HG02610 (cell line): ENCODE measurements at regions not wholly inside any gene's neighbourhood (a gene's known extent, or its start where the extent isn't known, plus 50 kb on each side); places are given as distances from the start of the nearest gene placed in this dataset.

ENCODE experiments used
- ATAC-seq: cut with Tn5 transposase; IDR thresholded peaks from one replicate; pipeline ENCODE4 v1.9.1; 2021; ENCODE audit warnings: mild to moderate bottlenecking, moderate library complexity; ENCODE audit not compliant: unreplicated experiment

DNA sequence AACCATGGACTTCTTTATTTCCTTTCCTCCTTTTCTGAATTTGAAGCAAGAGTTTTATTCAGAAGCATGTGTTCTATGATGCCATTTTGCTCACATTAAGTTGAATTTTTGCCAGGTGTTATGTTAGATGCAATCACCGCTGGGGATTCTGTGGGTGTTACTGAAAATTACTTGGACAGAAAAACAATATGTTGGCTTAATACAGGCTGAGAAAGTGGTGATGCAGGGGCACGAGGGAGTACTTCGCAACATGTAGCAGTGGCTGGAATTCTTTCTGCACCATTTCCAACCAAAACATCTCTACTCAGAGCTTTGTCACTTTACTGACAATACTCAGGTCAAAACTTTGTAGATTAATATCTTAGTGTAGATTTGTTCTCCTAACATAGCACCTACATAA is 109.2 kb upstream of the PCDH18 start:
- ATAC-seq = no peak

DNA sequence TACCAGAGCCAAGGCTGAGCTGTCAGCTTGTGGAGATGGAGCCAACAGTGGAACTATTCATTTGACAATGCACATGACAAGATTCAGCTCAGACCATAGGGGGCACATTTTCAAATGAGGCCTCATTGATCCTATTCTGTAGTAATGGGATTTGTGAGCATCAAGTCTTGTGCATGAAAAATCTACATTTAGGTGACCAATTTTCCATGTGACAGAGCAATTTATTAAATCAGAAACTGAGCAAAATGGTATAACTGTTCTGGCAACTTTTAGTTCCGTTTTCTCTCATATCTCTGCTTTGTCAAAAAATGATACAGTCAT is 108.5 kb upstream of the PCDH18 start:
- no peak for ATAC-seq

DNA sequence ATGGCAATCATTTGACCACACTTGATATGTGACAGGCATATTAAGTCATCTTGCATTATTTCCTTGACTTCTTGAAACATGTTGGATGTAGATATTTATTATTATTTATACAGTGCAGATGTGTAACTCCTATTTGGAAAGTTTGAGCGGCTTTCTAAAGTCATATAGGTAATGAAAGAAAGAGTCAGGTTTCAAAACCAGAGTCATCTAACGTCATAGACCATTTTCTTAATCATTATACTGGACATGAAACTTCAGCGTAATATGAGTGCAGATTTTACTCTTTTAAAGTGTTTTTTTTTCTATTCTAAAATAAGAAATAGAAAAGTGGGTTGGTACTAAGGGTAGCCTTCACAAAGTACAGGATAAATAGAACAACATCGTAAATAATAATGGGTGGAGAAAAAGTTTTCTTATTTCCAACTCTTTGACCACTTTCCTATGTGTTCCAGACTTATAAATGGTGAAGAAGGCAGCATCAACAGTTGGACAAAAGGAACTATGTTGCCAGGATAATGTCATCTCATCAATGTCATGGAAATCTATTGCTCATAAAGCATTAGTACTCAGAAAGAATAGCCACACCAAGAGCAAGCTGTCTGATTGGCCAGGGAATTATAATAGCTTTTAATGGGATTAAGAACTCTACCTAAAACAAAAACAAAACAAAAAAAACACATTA is 108.0 kb upstream of the PCDH18 start:
- peak; percentile 53 for ATAC-seq

DNA sequence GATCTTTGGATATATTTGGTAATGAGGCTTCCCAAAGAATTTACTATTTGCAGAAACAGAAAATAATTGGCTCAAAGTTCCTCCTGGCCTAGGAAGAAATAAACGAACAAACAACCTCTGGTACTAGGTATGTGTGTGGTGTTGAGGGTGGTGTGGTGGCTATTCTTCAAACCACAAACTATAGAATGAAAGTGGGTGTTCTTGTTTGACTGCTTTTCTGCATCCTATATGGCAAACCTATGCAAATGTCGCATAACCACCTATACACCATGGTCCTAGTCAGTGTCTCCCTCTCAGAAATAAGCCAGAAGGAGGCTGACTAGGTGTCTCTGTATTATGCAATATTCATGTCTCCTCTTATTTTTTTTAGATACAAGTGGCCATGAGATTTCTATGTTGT is 106.6 kb upstream of the PCDH18 start:
- no peak for ATAC-seq

DNA sequence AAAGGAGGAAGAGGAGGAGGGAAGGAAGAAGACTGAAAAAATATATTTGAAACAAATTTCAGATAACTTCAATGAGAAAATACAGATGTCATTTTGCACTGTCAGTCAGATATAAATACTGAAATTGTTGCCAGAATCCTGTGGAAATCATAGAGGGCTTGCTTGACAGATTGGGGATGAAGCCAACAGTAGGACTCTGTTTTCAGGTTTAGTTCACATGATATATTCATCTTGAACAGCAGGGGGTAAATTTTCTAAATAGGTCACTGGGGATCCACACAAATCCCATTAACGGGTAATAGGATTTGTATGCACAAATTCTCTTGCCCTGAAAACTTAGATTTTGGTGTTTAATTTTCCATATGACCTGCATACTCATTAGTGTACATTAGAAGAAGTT is 103.3 kb upstream of the PCDH18 start:
- ATAC-seq = no peak

DNA sequence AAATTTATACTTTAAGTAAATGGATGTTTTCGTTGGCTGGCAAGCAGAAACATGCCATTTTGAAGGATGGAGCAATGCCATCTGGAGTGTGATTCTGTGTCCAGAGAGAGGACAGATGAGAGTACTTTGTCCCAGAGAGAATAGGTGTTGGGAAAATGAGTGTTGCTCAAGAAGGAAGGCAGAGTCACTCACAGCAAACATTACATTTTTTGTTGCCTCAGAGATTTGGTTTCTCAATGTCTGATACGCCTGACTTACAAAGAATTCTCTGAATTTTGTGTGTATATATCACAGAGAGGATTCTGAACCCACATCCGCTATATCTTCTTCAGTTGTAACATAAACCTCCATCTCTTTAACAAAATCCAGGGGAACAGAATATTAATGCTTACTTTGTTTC is 102.8 kb upstream of the PCDH18 start:
- no peak for ATAC-seq

DNA sequence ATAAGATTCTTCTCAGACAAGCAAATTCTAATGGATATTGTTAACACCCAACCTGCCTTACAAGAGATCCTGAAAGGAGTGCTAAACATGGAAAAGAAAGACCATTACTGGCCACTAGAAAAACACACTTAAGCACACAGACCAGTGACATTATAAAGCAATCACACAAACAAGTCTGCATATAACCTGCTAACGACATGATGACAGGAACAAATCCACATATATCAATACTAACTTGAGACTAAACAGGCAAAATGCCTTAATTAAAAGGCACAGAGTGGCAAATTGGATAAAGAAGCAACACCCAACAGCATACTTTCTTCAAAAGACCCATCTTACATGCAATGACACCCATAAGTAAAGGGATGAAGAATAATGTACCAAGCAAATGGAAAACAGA is 100.5 kb upstream of the PCDH18 start:
- ATAC-seq = no peak

DNA sequence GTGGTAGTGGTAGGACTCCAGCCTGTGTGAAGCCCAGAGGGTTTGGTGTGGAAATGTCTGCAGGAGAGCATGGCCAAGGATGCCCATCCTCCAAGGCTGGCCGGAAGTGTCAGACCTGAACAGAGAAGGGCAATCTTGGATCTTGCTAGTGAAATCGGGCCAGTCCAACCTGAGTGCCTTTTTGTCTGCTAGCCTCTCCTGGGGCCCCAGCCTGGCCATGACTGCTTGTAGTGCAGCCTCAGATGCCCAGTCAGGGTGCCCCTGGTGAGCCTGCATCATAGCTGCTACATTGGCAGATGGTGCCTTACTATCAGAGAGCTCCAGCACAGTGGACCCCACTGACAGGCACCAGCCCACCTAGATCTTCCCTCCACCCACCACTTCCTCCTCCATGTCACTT is 99.3 kb upstream of the PCDH18 start:
- no peak for ATAC-seq

DNA sequence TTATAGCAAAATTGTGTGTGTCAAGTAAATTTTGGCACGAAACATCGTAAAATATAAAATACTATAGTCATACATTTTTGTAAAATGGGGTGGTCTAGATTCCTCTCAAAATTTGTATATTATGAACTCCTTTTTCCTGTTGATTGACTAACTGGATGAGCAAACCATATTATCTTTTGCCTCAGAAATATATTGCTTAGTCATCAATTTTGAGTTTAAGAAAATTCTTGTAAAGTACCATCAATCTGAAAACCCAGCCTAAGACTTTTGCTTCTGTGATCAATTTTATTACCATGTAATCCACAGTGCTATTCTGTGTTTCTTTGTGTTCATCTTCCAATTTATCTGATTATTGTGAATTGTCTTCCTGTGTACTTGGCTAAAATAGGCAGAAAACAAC is 98.0 kb upstream of the PCDH18 start:
- ATAC-seq = no peak

DNA sequence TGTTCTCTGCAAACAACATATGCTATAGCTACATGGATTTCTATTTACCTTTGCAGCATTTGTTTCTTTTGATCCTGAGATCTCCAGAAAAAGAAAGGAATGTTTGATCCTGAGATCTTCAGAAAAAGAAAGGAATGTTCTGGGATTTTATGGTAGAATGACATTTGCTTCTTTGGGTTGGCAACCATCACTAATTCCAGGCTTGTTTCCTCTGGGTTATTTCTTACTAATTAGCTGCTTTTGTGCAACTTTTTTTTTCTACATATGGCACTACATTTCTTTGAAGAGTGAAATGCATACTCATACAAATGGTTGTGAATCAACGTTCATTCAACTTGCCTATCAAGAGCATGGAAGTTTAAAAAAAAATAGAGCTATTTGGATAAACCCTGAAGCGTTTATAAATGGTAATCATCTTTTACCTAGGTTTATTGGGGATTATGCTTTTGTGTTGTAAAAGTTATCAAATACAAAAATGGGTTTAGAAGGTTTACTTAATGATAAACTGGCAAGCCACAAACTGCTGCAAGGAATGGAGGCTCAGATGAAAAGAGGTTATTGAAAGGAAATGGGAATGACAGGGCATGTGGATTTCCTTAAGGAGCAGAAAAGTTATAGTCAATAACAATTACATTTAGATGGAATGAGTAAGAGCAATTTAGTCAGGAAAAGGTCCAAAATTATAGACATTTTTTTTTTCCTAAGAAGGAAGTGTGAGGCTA is 95.6 kb upstream of the PCDH18 start:
- ATAC-seq = no peak

DNA sequence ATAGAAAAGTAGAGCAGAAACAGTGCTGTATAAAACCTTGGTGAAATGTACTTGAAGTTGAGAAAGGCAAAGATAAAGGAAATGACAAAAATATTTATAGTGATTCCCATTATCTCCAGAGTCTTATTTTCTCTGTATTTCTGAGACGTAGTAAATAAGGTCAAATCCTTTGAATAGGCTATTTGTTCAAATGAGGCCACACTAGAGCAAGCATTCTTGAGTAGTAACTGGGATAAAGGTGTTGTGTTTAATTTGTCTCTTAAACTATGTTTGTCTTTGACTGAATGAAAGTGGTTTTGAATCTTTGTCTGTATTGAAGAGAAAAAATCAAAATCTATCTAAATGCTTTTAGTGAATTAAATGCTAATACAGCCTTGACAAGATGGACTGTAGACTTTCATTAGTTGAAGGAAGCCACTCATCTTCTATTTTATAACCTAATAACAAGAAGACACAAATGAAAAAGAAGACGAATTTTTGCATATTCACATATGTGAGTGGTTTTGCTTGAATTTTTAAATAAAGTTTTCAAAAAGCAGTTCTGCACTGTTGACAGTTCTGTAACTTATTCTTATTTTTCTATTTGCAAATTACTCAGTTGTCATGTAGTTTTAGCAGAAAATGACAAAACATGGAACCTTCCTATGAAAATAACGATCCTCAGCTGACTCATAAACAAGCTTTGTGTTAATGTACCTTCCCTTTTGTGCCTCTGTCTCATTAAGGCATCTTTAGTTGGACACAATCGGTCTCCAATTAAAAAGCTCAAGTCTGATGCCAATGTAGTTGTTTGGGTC is 94.8 kb upstream of the PCDH18 start:
- no peak for ATAC-seq

DNA sequence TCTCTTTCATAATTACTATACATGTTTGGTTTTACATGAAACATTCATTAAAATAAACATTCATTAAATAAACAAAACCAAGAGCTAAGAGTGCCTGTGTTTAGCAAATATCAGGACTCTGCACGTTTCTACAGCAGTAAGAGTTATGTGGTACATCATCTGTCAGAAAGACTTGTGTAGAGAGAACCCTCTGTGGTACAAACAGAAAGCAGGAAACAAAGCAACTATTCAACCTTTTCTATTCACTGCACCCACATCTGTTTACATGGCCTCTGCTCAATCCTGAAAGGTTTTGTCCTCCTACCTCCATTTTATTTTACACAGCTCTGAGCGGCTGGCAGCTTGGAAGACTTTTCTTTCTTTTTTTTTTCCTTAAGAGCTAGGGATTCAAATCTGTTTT is 90.7 kb upstream of the PCDH18 start:
- ATAC-seq = no peak

DNA sequence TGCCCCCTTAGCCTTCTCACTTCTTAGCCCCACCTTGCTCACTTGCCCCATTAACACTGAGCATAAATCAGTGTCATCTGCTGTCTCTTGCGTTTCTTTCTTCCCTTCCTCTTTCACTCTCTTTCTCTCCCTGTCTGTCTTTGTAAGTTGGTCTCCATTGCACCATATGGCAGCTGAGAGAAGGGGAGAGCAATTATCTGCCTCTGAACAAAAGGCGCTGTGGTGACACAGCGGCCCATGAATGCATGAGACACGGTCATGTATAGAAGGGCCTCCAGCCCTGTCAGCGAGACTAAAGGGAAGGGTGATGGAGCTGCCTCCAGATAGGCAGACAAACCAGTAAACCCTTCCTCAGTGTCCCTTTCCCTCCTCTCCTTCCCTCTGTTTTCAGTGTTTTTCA is 88.8 kb upstream of the PCDH18 start:
- no peak for ATAC-seq

DNA sequence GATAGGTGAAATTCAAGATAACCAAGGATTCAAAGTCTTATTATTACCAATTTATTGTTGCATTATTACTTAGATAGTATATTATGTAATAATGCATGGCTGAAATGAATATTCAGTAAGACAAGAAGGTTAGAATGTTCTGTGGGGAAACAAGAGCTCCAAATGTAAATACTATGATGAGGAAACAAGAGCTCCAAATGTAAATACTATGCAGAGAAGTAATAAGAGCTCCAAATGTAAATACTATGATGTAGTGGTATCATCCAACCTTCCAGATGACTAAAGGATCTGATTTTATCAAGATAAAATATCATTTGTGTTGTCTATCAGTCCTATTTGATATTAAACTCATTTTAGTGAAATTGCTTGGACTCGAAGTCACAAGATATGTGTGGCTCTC is 82.2 kb upstream of the PCDH18 start:
- ATAC-seq = no peak

DNA sequence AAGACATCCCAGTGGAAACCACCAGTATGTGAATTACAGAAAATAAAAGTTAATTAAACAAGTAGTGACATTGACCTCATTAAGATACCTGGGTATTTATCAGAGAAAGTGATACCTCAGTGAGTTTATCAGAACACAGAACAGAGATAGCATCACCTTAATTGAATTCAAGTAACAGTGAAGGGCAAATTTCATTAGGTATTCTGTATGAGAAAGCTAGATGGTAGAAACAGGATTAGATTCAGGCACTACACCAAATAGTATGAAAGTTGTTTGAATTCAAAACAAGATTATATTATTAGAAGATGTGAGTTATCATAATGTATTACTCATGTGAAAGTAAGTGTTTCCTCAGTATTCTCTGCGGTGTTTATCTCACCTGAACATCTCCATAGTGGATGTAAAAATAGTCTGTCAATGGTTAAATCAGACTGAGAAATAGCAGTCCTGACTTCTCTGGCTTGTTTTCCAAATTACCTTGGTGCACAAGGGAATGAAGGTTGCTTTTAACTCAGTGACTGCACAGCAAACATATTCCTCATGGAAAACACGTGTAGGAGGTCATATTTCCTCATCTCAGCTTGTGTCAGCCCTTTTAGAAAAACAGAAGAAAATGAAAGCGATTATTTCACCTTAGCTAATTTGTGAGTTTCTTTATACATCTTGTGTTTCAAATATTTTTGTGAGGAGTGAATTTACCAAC is 79.9 kb upstream of the PCDH18 start:
- ATAC-seq = no peak

DNA sequence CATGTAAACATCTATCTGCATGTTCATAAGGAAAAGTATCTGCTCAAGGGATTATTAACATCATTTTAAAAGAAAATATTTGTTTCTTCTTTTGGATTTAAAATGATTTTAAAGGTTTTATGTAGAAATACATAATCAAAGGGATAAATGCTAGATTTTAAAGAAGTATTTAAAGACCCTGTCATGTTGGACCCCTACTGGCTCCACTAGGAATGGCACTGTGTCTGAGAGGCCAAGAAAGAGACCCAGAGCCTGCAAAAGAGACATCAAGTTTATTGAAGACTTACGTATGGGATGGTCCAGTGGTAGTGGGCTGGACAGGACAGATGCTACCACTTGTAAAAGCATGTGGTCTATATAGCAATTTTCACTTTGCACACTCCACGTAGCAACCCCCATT is 78.7 kb upstream of the PCDH18 start:
- no peak for ATAC-seq

DNA sequence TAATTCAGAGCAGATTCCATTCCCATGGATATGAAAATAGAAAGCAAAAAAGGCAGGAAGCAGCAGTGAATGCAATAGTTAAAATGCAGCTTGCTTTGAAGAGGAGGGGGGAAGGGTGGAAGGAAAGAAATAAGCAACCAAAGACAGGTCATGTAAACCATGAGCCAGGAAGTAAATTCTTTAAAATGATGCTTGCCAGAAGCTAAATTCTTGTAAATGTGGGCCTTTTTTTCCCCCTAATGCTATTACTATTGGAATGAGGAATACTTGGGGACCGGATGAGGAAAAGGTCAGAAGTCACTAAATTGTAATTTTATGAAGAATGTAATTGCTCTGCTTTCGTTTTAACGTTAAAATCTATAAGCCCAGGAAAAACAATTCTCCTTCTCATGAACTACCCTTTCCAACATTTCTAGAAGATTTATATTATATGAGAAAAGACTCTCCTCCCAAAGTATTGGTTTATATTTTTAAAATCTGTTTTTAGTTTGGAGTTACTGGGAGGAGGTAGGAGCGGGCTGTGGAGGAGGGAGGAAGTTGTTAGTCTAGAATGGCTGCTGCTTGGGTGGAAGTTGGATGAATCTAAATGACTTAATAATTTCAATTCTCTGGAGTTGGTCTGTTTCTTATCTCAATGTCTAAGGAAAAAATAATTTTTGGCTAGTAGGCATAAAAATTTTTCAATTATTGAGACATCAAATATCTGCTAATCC is 77.6 kb upstream of the PCDH18 start:
- no peak for ATAC-seq

DNA sequence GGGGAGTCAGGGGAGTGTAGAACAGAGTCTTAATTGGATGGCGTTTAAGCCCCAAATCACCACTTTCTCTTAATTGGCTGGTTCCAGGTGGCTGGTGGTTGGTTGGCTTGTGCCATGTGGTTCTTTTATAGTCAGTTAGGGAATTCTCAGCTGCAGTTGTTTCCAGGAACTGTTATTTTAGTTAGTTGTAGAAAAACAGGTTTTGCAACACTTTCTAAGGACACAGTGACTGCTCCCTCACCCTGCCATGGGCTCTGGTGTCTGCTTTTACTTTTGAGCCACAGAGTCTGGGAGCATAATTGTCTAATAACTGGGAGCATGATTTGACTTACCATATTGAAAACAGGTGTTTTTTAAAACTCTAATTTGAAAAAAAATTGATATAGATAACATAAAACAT is 75.8 kb upstream of the PCDH18 start:
- no peak for ATAC-seq

DNA sequence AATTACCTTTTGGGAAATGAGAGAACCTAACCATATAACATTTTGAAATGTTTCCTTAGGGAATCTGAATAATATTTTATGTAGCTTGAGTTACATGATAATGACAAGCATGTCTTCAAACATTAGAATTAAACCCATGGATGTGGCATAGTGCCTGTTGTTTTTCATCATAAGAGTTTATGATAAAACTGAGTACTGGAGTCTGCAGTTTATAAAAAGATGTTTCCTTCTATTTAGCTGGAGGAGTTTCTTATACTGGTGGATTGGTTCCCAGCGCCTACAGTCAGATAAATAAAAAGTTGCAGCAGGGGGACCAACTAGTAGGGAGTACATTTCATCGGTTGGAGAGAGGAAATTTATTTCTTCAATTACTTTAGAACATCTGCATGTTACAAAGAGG is 70.1 kb upstream of the PCDH18 start:
- no peak for ATAC-seq

DNA sequence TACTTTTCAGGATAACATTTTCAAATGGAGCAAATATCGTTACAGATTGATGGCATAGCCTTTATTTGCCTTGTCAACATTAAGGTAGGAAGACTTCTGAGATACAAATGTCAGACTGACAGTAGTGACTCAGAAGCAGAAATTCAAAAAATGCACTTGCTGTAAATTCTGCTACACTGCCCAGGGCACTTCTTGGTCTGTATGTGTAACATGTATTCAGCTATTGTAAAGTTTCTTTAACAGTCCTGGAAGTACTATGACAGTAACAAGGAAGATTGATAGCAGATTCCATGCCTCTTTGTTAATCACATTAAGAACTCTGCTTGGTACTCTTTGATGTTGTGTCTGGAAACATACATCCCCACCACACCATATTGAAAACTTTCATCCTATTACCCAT is 69.6 kb upstream of the PCDH18 start:
- ATAC-seq = no peak

DNA sequence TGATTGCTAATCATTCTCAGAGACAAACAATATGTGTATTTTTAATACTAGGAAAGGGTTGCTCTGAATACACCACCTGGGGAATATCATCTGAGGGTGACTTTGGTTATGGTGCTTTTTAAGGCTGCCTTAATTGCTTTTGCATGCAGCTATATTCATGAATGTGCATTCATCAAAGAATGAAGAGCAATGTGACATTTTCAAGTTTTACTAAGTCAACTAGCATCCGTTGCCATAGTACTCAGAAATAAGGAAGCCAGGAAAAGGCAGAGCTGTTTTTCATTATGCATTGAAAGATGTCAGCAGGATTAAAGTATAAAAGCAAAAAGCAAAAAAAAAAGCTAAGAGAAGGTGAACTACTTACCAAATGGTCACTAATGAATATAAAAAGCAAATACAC is 67.4 kb upstream of the PCDH18 start:
- ATAC-seq = no peak
